GM23338 (cell line): ENCODE measurements at regions not wholly inside any gene's neighbourhood (a gene's known extent, or its start where the extent isn't known, plus 50 kb on each side); places are given as distances from the start of the nearest gene placed in this dataset.

Experiments used
- ATAC-seq: fragments of 200-7000 bp; cut with Tn5 transposase; 3 replicates; pipeline ENCODE4 v1.9.1; 2020
- DNase-seq: peaks from one replicate; pipeline ENCODE4 v3.0.0-alpha.2; 2015; ENCODE audit warnings: low spot score
- H2AFZ ChIP-seq: fragments of 200-600 bp; sonication (generic); 2 replicates; pipeline ENCODE4 v1.8.0; 2016; ENCODE audit warnings: antibody characterized with exemption, mild to moderate bottlenecking, moderate library complexity
- H3F3A ChIP-seq: fragments of 200-600 bp; sonication (generic); replicated peaks from 2 replicates; pipeline ENCODE4 v1.8.0; 2017; ENCODE audit warnings: antibody characterized with exemption, mixed run types, low read depth
- H3K27ac ChIP-seq: fragments of 200-600 bp; sonication (generic); 2 replicates; pipeline ENCODE4 v1.6.1; 2016; ENCODE audit warnings: low read depth
- H3K27me3 ChIP-seq: fragments of 200-600 bp; sonication (generic); 2 replicates; pipeline ENCODE4 v1.8.0; 2016; ENCODE audit warnings: mild to moderate bottlenecking, mixed run types, moderate library complexity; ENCODE audit not compliant: insufficient read depth
- H3K36me3 ChIP-seq: fragments of 200-600 bp; sonication (generic); 2 replicates; pipeline ENCODE4 v1.8.0; 2016; ENCODE audit warnings: mild to moderate bottlenecking; ENCODE audit not compliant: insufficient read depth
- H3K4me1 ChIP-seq: fragments of 200-600 bp; sonication (generic); 2 replicates; pipeline ENCODE4 v1.8.0; 2016; ENCODE audit warnings: mild to moderate bottlenecking, moderate library complexity; ENCODE audit not compliant: insufficient read depth
- H3K4me2 ChIP-seq: fragments of 200-600 bp; sonication (generic); 2 replicates; pipeline ENCODE4 v1.7.1; 2017; ENCODE audit warnings: mixed run types
- H3K4me3 ChIP-seq: fragments of 200-600 bp; sonication (generic); 2 replicates; pipeline ENCODE4 v1.6.1; 2016; ENCODE audit warnings: mixed run types
- H3K79me2 ChIP-seq: fragments of 200-600 bp; sonication (generic); replicated peaks from 2 replicates; pipeline ENCODE4 v1.8.0; 2017; ENCODE audit warnings: mild to moderate bottlenecking; ENCODE audit not compliant: insufficient read depth
- H3K9me2 ChIP-seq: fragments of 200-600 bp; sonication (generic); 2 replicates; pipeline ENCODE4 v1.8.0; 2017; ENCODE audit not compliant: insufficient read depth
- H4K20me1 ChIP-seq: fragments of 200-600 bp; sonication (generic); replicated peaks from 2 replicates; pipeline ENCODE4 v1.8.0; 2017; ENCODE audit warnings: mild to moderate bottlenecking; ENCODE audit not compliant: insufficient read depth
- H3K27ac Mint-ChIP-seq: 2 replicates; pipeline ENCODE4 v1.8.0; 2020; ENCODE audit warnings: inconsistent platforms, mild to moderate bottlenecking, moderate library complexity, mixed read lengths
- H3K27me3 Mint-ChIP-seq: 3 replicates; pipeline ENCODE4 v1.8.0; 2022; ENCODE audit warnings: low read depth, mild to moderate bottlenecking, moderate library complexity, mixed read lengths, inconsistent platforms; ENCODE audit not compliant: insufficient read depth, poor library complexity
- H3K36me3 Mint-ChIP-seq: 3 replicates; pipeline ENCODE4 v1.8.0; 2021; ENCODE audit warnings: low read depth, mild to moderate bottlenecking, inconsistent platforms, moderate library complexity, mixed read lengths
- H3K4me1 Mint-ChIP-seq: 3 replicates; pipeline ENCODE4 v1.8.0; 2020; ENCODE audit warnings: mild to moderate bottlenecking, inconsistent platforms, mixed read lengths
- H3K4me3 Mint-ChIP-seq: 3 replicates; pipeline ENCODE4 v1.8.0; 2021; ENCODE audit warnings: moderate library complexity, mild to moderate bottlenecking, inconsistent platforms, mixed read lengths
- H3K9me3 Mint-ChIP-seq: 3 replicates; pipeline ENCODE4 v1.8.0; 2020; ENCODE audit warnings: moderate library complexity, mild to moderate bottlenecking, inconsistent platforms, mixed read lengths
- JUNB ChIP-seq: IDR thresholded peaks from one replicate; pipeline ENCODE4 v1.6.1; 2016; ENCODE audit warnings: antibody characterized with exemption; ENCODE audit not compliant: unreplicated experiment
- ZNF114 ChIP-seq: fragments of 250-450 bp; sonication (Bioruptor Pico); IDR thresholded peaks from 2 replicates; pipeline ENCODE4 v1.5.0; 2020; ENCODE audit warnings: mild to moderate bottlenecking, moderate library complexity
- TF ChIP-seq, protein P1 (sequence below): fragments of 250-450 bp; sonication (Bioruptor Pico); IDR thresholded peaks from 2 replicates; pipeline ENCODE4 v1.5.0; 2020; ENCODE audit warnings: mild to moderate bottlenecking, moderate library complexity
- TF ChIP-seq, protein P2 (sequence below): IDR thresholded peaks from 2 replicates; pipeline ENCODE4 v1.6.1; 2016; ENCODE audit warnings: antibody characterized with exemption

DNA sequence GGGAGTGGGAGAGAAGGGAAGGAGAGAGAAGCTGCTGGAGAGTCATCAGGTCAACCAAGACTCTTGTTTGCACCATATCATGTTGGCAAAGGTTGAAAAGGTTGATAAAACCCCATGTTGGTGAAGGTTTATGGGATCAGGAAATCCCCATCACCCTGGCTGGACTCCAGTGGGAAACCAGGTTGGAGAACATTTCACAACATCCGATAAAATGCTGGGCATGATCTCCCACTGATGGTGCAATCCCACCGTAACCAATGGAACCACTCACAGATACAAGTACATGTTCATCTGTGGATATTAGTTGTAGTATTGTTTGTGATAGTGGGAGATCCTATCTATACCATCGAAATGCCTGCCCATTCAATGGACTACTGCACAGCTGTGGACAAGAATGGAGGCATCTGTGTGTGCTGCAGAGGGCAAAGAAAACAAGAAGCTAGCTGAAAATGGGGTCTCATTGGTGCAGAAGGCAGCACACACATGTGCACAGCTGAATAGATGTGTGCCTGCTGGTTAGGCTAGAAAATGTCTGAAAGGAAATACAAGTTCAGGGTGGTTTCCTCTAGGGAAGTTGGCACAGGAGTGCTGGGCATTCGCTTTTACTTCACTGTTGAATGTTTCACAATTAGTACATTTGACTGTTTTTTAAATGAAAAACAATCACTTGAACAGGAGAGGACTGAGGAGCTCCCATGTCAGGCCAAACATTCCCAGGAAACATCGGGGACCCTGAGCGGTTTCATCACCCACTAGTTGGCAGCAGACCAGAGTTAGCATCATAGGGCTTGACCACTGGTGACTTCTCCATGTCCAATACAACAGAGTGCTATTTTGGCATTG is 80.4 kb upstream of the MGMT start (continued):
- TF ChIP-seq, protein P1, sequence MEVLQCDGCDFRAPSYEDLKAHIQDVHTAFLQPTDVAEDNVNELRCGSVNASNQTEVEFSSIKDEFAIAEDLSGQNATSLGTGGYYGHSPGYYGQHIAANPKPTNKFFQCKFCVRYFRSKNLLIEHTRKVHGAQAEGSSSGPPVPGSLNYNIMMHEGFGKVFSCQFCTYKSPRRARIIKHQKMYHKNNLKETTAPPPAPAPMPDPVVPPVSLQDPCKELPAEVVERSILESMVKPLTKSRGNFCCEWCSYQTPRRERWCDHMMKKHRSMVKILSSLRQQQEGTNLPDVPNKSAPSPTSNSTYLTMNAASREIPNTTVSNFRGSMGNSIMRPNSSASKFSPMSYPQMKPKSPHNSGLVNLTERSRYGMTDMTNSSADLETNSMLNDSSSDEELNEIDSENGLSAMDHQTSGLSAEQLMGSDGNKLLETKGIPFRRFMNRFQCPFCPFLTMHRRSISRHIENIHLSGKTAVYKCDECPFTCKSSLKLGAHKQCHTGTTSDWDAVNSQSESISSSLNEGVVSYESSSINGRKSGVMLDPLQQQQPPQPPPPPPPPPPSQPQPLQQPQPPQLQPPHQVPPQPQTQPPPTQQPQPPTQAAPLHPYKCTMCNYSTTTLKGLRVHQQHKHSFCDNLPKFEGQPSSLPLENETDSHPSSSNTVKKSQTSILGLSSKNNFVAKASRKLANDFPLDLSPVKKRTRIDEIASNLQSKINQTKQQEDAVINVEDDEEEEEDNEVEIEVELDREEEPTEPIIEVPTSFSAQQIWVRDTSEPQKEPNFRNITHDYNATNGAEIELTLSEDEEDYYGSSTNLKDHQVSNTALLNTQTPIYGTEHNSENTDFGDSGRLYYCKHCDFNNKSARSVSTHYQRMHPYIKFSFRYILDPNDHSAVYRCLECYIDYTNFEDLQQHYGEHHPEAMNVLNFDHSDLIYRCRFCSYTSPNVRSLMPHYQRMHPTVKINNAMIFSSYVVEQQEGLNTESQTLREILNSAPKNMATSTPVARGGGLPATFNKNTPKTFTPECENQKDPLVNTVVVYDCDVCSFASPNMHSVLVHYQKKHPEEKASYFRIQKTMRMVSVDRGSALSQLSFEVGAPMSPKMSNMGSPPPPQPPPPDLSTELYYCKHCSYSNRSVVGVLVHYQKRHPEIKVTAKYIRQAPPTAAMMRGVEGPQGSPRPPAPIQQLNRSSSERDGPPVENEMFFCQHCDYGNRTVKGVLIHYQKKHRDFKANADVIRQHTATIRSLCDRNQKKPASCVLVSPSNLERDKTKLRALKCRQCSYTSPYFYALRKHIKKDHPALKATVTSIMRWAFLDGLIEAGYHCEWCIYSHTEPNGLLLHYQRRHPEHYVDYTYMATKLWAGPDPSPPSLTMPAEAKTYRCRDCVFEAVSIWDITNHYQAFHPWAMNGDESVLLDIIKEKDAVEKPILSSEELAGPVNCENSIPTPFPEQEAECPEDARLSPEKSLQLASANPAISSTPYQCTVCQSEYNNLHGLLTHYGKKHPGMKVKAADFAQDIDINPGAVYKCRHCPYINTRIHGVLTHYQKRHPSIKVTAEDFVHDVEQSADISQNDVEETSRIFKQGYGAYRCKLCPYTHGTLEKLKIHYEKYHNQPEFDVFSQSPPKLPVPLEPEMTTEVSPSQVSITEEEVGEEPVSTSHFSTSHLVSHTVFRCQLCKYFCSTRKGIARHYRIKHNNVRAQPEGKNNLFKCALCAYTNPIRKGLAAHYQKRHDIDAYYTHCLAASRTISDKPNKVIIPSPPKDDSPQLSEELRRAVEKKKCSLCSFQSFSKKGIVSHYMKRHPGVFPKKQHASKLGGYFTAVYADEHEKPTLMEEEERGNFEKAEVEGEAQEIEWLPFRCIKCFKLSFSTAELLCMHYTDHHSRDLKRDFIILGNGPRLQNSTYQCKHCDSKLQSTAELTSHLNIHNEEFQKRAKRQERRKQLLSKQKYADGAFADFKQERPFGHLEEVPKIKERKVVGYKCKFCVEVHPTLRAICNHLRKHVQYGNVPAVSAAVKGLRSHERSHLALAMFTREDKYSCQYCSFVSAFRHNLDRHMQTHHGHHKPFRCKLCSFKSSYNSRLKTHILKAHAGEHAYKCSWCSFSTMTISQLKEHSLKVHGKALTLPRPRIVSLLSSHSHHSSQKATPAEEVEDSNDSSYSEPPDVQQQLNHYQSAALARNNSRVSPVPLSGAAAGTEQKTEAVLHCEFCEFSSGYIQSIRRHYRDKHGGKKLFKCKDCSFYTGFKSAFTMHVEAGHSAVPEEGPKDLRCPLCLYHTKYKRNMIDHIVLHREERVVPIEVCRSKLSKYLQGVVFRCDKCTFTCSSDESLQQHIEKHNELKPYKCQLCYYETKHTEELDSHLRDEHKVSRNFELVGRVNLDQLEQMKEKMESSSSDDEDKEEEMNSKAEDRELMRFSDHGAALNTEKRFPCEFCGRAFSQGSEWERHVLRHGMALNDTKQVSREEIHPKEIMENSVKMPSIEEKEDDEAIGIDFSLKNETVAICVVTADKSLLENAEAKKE (CRISPR knock-in tag): no peak

DNA sequence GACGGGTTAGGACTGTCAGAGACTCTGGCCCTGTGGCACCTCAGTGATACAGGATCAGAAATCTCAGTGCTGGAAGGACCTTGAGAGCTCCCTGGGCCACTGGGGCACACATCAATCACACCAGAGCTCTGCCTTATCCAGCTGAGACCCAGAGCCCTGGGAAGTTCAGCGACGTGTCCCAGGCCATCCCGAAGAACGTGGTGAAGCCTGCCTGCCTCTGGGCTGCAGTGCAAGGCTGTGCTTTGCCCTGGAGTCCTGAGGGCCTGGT is 79.8 kb upstream of the MGMT start:
- Histone ChIP-seq H4K20me1 (no peaks in the 10 kb centered on the region), H3K4me1 (no peaks in the 10 kb centered on the region), H3K27me3 (no peaks in the 10 kb centered on the region), H3K79me2 (no peaks in the 10 kb centered on the region), H2AFZ (no peak overlapping the region), H3K4me2 (no peak overlapping the region), H3K27ac (no peak overlapping the region), H3K9me2 (no peaks in the 10 kb centered on the region), H3K36me3 (no peaks in the 10 kb centered on the region), H3F3A (no peaks in the 10 kb centered on the region), H3K4me3 (no peak overlapping the region)
- Mint-ChIP-seq H3K4me3 (no peak overlapping the region), H3K9me3 (no peaks in the 10 kb centered on the region), H3K27me3 (peaks cover 2% of the 10 kb centered on the region), H3K4me1 (peaks cover 3% of the 10 kb centered on the region; the same call in 2 of the 3 replicates), H3K27ac (no peak overlapping the region), H3K36me3 (no peaks in the 10 kb centered on the region)
- ATAC-seq (no peak), DNase-seq (no peak)
- TF ChIP-seq, protein P1 (CRISPR knock-in tag): no peak
- no peak for TF ChIP-seq ZNF114 (CRISPR knock-in tag)
- TF ChIP-seq, protein P2, sequence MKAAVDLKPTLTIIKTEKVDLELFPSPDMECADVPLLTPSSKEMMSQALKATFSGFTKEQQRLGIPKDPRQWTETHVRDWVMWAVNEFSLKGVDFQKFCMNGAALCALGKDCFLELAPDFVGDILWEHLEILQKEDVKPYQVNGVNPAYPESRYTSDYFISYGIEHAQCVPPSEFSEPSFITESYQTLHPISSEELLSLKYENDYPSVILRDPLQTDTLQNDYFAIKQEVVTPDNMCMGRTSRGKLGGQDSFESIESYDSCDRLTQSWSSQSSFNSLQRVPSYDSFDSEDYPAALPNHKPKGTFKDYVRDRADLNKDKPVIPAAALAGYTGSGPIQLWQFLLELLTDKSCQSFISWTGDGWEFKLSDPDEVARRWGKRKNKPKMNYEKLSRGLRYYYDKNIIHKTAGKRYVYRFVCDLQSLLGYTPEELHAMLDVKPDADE: no peak
- no peak for TF ChIP-seq JUNB
